ENCODE measurements at regions not wholly inside any gene's neighbourhood (a gene's known extent, or its start where the extent isn't known, plus 50 kb on each side); places are given as distances from the start of the nearest gene placed in this dataset.
A peak's percentile ranks its signal among the peaks of the same experiment; 100 is the strongest.
"Not testable (repeated sequence)": the region's sequence is repeated elsewhere in the genome, so short reads cannot be mapped to it uniquely, and the experiment has no call there.

DNA sequence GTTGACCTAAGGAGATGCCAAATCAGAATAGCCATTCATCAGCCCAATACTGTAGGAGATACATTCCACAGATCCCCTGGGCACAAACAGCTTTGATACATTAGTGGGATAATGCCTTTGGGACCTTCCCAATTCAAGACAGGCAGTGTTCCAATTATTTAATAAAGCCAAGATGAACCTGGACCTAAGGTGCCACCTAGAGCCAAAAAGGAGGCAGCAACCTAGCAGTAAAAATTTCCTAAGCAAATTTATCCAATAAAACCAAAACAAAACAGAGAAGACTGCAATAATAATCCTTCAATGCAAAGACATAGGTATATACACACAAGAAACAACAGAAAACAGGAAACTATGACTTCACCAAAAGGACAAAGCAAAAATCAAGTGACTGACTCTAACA, 253.0 kb downstream of the HINT1 start:
- TF ChIP-seq, protein P1, sequence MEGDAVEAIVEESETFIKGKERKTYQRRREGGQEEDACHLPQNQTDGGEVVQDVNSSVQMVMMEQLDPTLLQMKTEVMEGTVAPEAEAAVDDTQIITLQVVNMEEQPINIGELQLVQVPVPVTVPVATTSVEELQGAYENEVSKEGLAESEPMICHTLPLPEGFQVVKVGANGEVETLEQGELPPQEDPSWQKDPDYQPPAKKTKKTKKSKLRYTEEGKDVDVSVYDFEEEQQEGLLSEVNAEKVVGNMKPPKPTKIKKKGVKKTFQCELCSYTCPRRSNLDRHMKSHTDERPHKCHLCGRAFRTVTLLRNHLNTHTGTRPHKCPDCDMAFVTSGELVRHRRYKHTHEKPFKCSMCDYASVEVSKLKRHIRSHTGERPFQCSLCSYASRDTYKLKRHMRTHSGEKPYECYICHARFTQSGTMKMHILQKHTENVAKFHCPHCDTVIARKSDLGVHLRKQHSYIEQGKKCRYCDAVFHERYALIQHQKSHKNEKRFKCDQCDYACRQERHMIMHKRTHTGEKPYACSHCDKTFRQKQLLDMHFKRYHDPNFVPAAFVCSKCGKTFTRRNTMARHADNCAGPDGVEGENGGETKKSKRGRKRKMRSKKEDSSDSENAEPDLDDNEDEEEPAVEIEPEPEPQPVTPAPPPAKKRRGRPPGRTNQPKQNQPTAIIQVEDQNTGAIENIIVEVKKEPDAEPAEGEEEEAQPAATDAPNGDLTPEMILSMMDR (IDR thresholded peaks at IDR 0.05): peak; percentile 57
- Mint-ChIP-seq H3K36me3 (ENCODE audit: low read depth) (no peaks in the 10 kb centered on the region), H3K9me3 (ENCODE audit: low read depth) (peaks cover 23% of the 10 kb centered on the region), H3K27me3 (ENCODE audit: low read depth) (peaks cover 4% of the 10 kb centered on the region), H3K4me3 (ENCODE audit: unreplicated experiment) (no peak overlapping the region), H3K27ac (ENCODE audit: unreplicated experiment) (no peak overlapping the region), H3K4me1 (ENCODE audit: low read depth) (no peaks in the 10 kb centered on the region)
- no peak for DNase-seq (ENCODE audit: low spot score)

DNA sequence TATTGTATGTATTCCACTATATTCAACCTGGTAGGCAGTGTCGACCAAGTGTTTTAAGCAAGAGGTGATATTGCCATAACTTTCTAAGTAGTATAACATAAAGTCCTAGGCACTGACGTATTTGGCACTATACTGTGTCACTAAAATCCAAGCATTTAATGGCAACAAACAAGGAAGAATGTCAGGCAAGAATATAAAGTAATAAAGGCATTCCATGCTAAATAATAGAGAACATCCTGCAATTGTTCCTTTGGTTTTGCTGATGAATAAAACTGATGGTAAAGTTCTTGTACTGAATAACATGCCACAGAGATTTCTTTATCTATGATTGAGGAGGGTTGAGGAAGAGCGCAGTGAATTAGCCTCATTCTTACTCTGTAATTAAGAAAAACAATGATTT, 256.9 kb downstream of the HINT1 start:
- DNase-seq (ENCODE audit: low spot score): no peak
- H3K4me3 Mint-ChIP-seq (ENCODE audit: unreplicated experiment): no peak overlapping the region
- peaks cover 15% of the 10 kb centered on the region for H3K9me3 Mint-ChIP-seq (ENCODE audit: low read depth)
- TF ChIP-seq, protein P1 (IDR thresholded peaks at IDR 0.05): no peak
- H3K27ac Mint-ChIP-seq (ENCODE audit: unreplicated experiment): no peak overlapping the region
- no peaks in the 10 kb centered on the region for H3K36me3 Mint-ChIP-seq (ENCODE audit: low read depth)
- H3K4me1 Mint-ChIP-seq (ENCODE audit: low read depth): no peaks in the 10 kb centered on the region
- peaks cover 7% of the 10 kb centered on the region for H3K27me3 Mint-ChIP-seq (ENCODE audit: low read depth)

DNA sequence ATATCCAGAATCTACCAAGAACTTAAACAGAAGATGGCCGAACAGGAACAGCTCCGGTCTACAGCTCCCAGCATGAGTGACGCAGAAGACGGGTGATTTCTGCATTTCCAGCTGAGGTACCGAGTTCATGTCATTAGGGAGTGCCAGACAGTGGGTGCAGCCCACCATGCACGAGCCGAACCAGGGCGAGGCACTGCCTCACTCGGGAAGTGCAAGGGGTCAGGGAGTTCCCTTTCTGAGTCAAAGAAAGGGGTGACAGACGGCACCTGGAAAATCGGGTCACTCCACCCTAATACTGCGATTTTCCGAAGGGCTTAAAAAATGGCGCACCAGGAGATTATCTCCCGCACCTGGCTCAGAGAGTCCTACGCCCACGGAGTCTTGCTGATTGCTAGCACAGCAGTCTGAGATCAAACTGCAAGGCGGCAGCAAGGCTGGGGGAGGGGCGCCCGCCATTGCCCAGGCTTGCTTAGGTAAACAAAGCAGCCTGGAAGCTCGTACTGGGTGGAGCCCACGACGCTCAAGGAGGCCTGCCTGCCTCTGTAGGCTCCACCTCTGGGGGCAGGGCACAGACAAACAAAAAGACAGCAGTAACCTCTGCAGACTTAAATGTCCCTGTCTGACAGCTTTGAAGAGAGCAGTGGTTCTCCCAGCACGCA, 267.4 kb downstream of the HINT1 start:
- H3K9me3 Mint-ChIP-seq (ENCODE audit: low read depth): peaks cover 28% of the 10 kb centered on the region
- H3K27ac Mint-ChIP-seq (ENCODE audit: unreplicated experiment): peak overlapping the region; percentile 22
- not testable (repeated sequence) for DNase-seq (ENCODE audit: low spot score); H3K36me3 Mint-ChIP-seq (ENCODE audit: low read depth); H3K4me1 Mint-ChIP-seq (ENCODE audit: low read depth); H3K27me3 Mint-ChIP-seq (ENCODE audit: low read depth)
- peak overlapping the region; percentile 74 for H3K4me3 Mint-ChIP-seq (ENCODE audit: unreplicated experiment)

DNA sequence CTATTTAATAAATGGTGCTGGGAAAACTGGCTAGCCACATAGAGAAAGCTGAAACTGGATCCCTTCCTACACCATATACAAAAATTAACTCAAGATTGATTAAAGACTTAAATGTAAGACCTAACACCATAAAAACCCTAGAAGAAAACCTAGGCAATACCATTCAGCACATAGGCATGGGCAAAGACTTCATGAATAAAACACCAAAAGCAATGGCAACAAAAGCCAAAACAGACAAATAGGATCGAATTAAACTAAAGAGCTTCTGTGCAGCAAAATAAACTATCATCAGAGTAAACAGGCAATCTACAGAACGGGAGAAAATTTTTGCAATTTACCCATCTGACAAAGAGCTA, 267.9 kb downstream of the HINT1 start:
- H3K36me3 Mint-ChIP-seq (ENCODE audit: low read depth); H3K27me3 Mint-ChIP-seq (ENCODE audit: low read depth); H3K4me1 Mint-ChIP-seq (ENCODE audit: low read depth); DNase-seq (ENCODE audit: low spot score): not testable (repeated sequence)
- H3K9me3 Mint-ChIP-seq (ENCODE audit: low read depth): peaks cover 26% of the 10 kb centered on the region
- H3K27ac Mint-ChIP-seq (ENCODE audit: unreplicated experiment): peak overlapping the region; percentile 22
- H3K4me3 Mint-ChIP-seq (ENCODE audit: unreplicated experiment): peak overlapping the region; percentile 74

DNA sequence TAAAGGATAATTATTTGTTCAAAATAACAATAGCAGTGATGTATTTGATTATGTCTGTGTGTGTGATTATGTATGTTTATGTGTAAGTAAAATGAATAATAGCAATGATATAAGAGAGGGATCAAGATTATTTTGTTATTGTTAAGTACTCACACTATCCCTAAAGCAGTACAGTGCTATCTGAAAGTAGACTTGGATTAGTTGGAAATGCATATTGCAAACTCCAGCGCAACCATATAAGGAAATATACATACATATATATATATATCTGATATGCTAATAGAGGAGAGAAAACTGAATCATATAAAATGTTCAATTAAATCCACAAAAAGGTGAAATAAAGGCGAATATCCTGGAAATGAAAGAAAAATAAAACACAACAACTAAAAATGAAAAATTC, 268.4 kb downstream of the HINT1 start:
- DNase-seq (ENCODE audit: low spot score): no peak
- no peaks in the 10 kb centered on the region for H3K4me1 Mint-ChIP-seq (ENCODE audit: low read depth)
- H3K9me3 Mint-ChIP-seq (ENCODE audit: low read depth): peaks cover 23% of the 10 kb centered on the region
- H3K27ac Mint-ChIP-seq (ENCODE audit: unreplicated experiment): no peak overlapping the region
- H3K27me3 Mint-ChIP-seq (ENCODE audit: low read depth): peaks cover 2% of the 10 kb centered on the region
- TF ChIP-seq, protein P1 (IDR thresholded peaks at IDR 0.05): no peak
- H3K4me3 Mint-ChIP-seq (ENCODE audit: unreplicated experiment): peak overlapping the region; percentile 74
- peaks cover 6% of the 10 kb centered on the region for H3K36me3 Mint-ChIP-seq (ENCODE audit: low read depth)

- peaks cover 4% of the 10 kb centered on the region for H3K27me3 Mint-ChIP-seq (ENCODE audit: low read depth)
- TF ChIP-seq, protein P1 (IDR thresholded peaks at IDR 0.05): no peak
- H3K36me3 Mint-ChIP-seq (ENCODE audit: low read depth): peaks cover 4% of the 10 kb centered on the region
- no peak overlapping the region for H3K27ac Mint-ChIP-seq (ENCODE audit: unreplicated experiment)
- H3K4me3 Mint-ChIP-seq (ENCODE audit: unreplicated experiment): no peak overlapping the region
- no peak for DNase-seq (ENCODE audit: low spot score)
- peaks cover 10% of the 10 kb centered on the region for H3K9me3 Mint-ChIP-seq (ENCODE audit: low read depth)
- H3K4me1 Mint-ChIP-seq (ENCODE audit: low read depth): no peaks in the 10 kb centered on the region
Observed at GRCh38 chr5:130893006-130893405, 272.1 kb downstream of the HINT1 start.

All from chondrocyte (in vitro differentiated cells).